ENCODE measurements at regions not wholly inside any gene's neighbourhood (a gene's known extent, or its start where the extent isn't known, plus 50 kb on each side); places are given as distances from the start of the nearest gene placed in this dataset.

- no peaks in the 10 kb centered on the region for H3K27me3 ChIP-seq (ENCODE audit: control insufficient read depth, insufficient read depth, low read length)
- in situ Hi-C loops (cut with HindIII; ENCODE audit: low pct_unique_long_range_greater_than_20kb, low sequenced_read_pairs), result no loop called here
- ChIA-PET POLR2A (no interaction called here), CTCF (no interaction called here)
- no peaks in the 10 kb centered on the region for H3K36me3 ChIP-seq (ENCODE audit: control insufficient read depth, insufficient read depth, low read length)
- intact Hi-C loops (cut with micrococcal nuclease; ENCODE audit: unreplicated experiment), result no loop called here
- H3K9me3 ChIP-seq (ENCODE audit: control insufficient read depth, insufficient read depth, low read depth, low read length), result no peaks in the 10 kb centered on the region
- H3K27ac ChIP-seq (ENCODE audit: low read length), result no peak overlapping the region
- H3K4me3 ChIP-seq (ENCODE audit: low read depth in 2 of 2, low read length in 2 of 2), result no peak overlapping the region
- no TSS peak for BruUV-seq (replicated peaks)
- TF ChIP-seq SIN3A (IDR thresholded peaks at IDR 0.05; ENCODE audit: borderline replicate concordance, insufficient read depth, low read depth, low read length) (no peak), POLR2AphosphoS5 (IDR thresholded peaks at IDR 0.05; ENCODE audit: low read depth, low read length) (no peak), TCF7L2 (IDR thresholded peaks at IDR 0.05; ENCODE audit: low read depth, low read length) (no peak), REST (IDR thresholded peaks at IDR 0.05; ENCODE audit: insufficient read depth in 1 of 2, low read depth in 2 of 2, low read length in 1 of 2) (no peak)
- TF ChIP-seq, protein P1, sequence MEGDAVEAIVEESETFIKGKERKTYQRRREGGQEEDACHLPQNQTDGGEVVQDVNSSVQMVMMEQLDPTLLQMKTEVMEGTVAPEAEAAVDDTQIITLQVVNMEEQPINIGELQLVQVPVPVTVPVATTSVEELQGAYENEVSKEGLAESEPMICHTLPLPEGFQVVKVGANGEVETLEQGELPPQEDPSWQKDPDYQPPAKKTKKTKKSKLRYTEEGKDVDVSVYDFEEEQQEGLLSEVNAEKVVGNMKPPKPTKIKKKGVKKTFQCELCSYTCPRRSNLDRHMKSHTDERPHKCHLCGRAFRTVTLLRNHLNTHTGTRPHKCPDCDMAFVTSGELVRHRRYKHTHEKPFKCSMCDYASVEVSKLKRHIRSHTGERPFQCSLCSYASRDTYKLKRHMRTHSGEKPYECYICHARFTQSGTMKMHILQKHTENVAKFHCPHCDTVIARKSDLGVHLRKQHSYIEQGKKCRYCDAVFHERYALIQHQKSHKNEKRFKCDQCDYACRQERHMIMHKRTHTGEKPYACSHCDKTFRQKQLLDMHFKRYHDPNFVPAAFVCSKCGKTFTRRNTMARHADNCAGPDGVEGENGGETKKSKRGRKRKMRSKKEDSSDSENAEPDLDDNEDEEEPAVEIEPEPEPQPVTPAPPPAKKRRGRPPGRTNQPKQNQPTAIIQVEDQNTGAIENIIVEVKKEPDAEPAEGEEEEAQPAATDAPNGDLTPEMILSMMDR (IDR thresholded peaks at IDR 0.05), result no peak
- ATAC-seq, result no peak
- no peaks in the 10 kb centered on the region for H3K4me1 ChIP-seq (ENCODE audit: control insufficient read depth, insufficient read depth, low read length)
- DNase-seq (ENCODE audit: low read depth, low spot score), result no peak
Measured at GRCh38 chrX:85506871-85507270, 127.4 kb upstream of the POF1B start.

DNA sequence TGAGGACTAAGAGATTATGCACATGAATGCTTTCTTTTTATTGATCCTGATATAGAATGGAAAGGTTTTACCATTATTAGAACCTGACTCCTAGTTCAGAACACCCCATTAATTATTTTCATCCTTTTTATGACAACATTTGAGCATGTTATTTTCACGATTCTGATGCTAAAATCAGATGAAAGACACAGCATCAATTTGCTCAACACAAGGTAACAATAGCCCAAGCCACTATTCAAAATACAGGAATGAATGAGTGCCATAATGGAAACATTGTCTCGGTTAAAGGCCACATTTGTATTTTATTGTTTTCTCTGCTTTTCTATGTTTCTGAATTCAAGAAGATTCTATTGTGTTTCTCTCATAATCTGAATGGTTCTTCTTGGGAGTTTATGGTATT is 126.3 kb upstream of the POF1B start:
- no peaks in the 10 kb centered on the region for H3K4me1 ChIP-seq (ENCODE audit: control insufficient read depth, insufficient read depth, low read length)
- BruUV-seq (replicated peaks), result no TSS peak
- POLR2A ChIA-PET, result no interaction called here
- H3K9me3 ChIP-seq (ENCODE audit: control insufficient read depth, insufficient read depth, low read depth, low read length), result no peaks in the 10 kb centered on the region
- H3K27ac ChIP-seq (ENCODE audit: low read length), result no peak overlapping the region
- CTCF ChIA-PET, result no interaction called here
- DNase-seq (ENCODE audit: low read depth, low spot score), result no peak
- H3K36me3 ChIP-seq (ENCODE audit: control insufficient read depth, insufficient read depth, low read length), result no peaks in the 10 kb centered on the region
- no peak overlapping the region for H3K4me3 ChIP-seq (ENCODE audit: low read depth in 2 of 2, low read length in 2 of 2)
- TF ChIP-seq SIN3A (IDR thresholded peaks at IDR 0.05; ENCODE audit: borderline replicate concordance, insufficient read depth, low read depth, low read length) (no peak), TCF7L2 (IDR thresholded peaks at IDR 0.05; ENCODE audit: low read depth, low read length) (no peak), POLR2AphosphoS5 (IDR thresholded peaks at IDR 0.05; ENCODE audit: low read depth, low read length) (no peak), REST (IDR thresholded peaks at IDR 0.05; ENCODE audit: insufficient read depth in 1 of 2, low read depth in 2 of 2, low read length in 1 of 2) (no peak)
- TF ChIP-seq, protein P1 (IDR thresholded peaks at IDR 0.05), result no peak
- intact Hi-C loops (cut with micrococcal nuclease; ENCODE audit: unreplicated experiment), result no loop called here
- no peaks in the 10 kb centered on the region for H3K27me3 ChIP-seq (ENCODE audit: control insufficient read depth, insufficient read depth, low read length)
- in situ Hi-C loops (cut with HindIII; ENCODE audit: low pct_unique_long_range_greater_than_20kb, low sequenced_read_pairs), result no loop called here
- no peak for ATAC-seq
